ENCODE measurements at regions not wholly inside any gene's neighbourhood (a gene's known extent, or its start where the extent isn't known, plus 50 kb on each side); places are given as distances from the start of the nearest gene placed in this dataset.

- TF ChIP-seq, protein P1, sequence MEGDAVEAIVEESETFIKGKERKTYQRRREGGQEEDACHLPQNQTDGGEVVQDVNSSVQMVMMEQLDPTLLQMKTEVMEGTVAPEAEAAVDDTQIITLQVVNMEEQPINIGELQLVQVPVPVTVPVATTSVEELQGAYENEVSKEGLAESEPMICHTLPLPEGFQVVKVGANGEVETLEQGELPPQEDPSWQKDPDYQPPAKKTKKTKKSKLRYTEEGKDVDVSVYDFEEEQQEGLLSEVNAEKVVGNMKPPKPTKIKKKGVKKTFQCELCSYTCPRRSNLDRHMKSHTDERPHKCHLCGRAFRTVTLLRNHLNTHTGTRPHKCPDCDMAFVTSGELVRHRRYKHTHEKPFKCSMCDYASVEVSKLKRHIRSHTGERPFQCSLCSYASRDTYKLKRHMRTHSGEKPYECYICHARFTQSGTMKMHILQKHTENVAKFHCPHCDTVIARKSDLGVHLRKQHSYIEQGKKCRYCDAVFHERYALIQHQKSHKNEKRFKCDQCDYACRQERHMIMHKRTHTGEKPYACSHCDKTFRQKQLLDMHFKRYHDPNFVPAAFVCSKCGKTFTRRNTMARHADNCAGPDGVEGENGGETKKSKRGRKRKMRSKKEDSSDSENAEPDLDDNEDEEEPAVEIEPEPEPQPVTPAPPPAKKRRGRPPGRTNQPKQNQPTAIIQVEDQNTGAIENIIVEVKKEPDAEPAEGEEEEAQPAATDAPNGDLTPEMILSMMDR (IDR thresholded peaks at IDR 0.05), result no peak
- no peak for TF ChIP-seq POLR2AphosphoS5 (IDR thresholded peaks at IDR 0.05)
Observed at GRCh38 chr1:88371436-88372023, 312.5 kb upstream of the PKN2 start.
